Fibroblast of peridontal ligament (primary cell): ENCODE measurements at regions not wholly inside any gene's neighbourhood (a gene's known extent, or its start where the extent isn't known, plus 50 kb on each side); places are given as distances from the start of the nearest gene placed in this dataset.
A peak's percentile ranks its signal among the peaks of the same experiment; 100 is the strongest.

Experiments
- DNase-seq: peaks from one replicate; pipeline ENCODE4 v3.0.0-alpha.2; 2010; ENCODE audit errors: extremely low read depth

GRCh38 chr14:49971156-49972130 lies 78.6 kb downstream of the ARF6 start:
- peak; percentile 81 for DNase-seq

- peak; percentile 70 for DNase-seq
These were observed 79.3 kb downstream of the ARF6 start for GRCh38 chr14:49972131-49972671.

GRCh38 chr14:49972823-49973222 lies 79.9 kb downstream of the ARF6 start:
- peak; percentile 92 for DNase-seq

- peak; percentile 90 for DNase-seq
These were observed 82.4 kb downstream of the ARF6 start for GRCh38 chr14:49975276-49975675.

GRCh38 chr14:49975799-49976198 lies 82.9 kb downstream of the ARF6 start:
- no peak for DNase-seq

GRCh38 chr14:49977126-49977841 lies 84.4 kb downstream of the ARF6 start:
- DNase-seq, result no peak

- DNase-seq, result no peak
These were observed 87.1 kb downstream of the ARF6 start for GRCh38 chr14:49980027-49980426.

- no peak for DNase-seq
These were observed 89.2 kb downstream of the ARF6 start for GRCh38 chr14:49982082-49982481.

- peak; percentile 97 for DNase-seq
These were observed 89.6 kb downstream of the ARF6 start for GRCh38 chr14:49982501-49982951.

GRCh38 chr14:49984424-49984823 lies 91.5 kb downstream of the ARF6 start:
- DNase-seq, result peak; percentile 64

- DNase-seq, result peak; percentile 74
These were observed 93.6 kb downstream of the ARF6 start for GRCh38 chr14:49986343-49987014.

GRCh38 chr14:49988080-49988990 lies 95.5 kb downstream of the ARF6 start:
- DNase-seq, result no peak

GRCh38 chr14:49989966-49990365 lies 97.1 kb downstream of the ARF6 start:
- DNase-seq, result no peak

GRCh38 chr14:49991491-49991890 lies 98.6 kb downstream of the ARF6 start:
- DNase-seq, result no peak

- no peak for DNase-seq
These were observed 99.2 kb downstream of the ARF6 start for GRCh38 chr14:49992036-49992435.

GRCh38 chr14:49992448-49992847 lies 99.6 kb downstream of the ARF6 start:
- no peak for DNase-seq

- peak; percentile 76 for DNase-seq
These were observed 100.0 kb downstream of the ARF6 start for GRCh38 chr14:49992901-49993339.

GRCh38 chr14:49993565-49993964 lies 100.7 kb downstream of the ARF6 start:
- no peak for DNase-seq

GRCh38 chr14:49994951-49995561 lies 102.2 kb downstream of the ARF6 start:
- no peak for DNase-seq

GRCh38 chr14:49997991-49998390 lies 105.1 kb downstream of the ARF6 start:
- DNase-seq, result no peak
